GM18951 (cell line): ENCODE measurements at regions not wholly inside any gene's neighbourhood (a gene's known extent, or its start where the extent isn't known, plus 50 kb on each side); places are given as distances from the start of the nearest gene placed in this dataset.

Experiments
- POLR2A ChIP-seq: IDR thresholded peaks from 4 replicates; pipeline ENCODE4 v1.6.1; 2011; ENCODE audit warnings: mild to moderate bottlenecking; ENCODE audit not compliant: insufficient read length, insufficient read depth; ENCODE audit errors: extremely low read depth
- in situ Hi-C: fragments of 300-500 bp; cut with MboI; formaldehyde crosslinking; loops from one replicate; pipeline ENCODE4 v1.12.0; 2022; ENCODE audit warnings: low sequenced_read_pairs, mixed read lengths, inconsistent platforms; ENCODE audit not compliant: unreplicated experiment

GRCh38 chr13:74919914-74920313, 562.1 kb downstream of the TBC1D4 start:
- in situ Hi-C loops, result no loop called here
- no peak for TF ChIP-seq POLR2A

DNA sequence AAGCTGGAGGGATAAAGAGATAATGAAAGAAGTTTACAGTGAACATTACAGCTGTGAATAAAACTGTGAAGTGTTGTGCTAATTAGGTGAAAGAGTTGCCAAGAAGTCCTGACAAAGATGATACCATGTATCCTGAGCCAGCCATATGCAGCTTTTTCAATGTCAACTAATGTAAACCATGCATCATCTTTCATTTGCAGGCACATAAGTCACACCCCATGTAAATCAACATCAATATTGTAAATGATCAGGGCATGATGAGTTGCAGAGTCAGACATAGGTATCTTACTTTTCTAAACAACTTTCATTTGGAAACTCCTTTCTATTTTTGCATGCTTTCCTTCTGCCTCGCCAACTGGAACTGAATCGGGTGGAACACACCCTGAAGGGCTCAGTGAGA, 569.1 kb downstream of the TBC1D4 start:
- no peak for TF ChIP-seq POLR2A
- in situ Hi-C loops, result no loop called here

DNA sequence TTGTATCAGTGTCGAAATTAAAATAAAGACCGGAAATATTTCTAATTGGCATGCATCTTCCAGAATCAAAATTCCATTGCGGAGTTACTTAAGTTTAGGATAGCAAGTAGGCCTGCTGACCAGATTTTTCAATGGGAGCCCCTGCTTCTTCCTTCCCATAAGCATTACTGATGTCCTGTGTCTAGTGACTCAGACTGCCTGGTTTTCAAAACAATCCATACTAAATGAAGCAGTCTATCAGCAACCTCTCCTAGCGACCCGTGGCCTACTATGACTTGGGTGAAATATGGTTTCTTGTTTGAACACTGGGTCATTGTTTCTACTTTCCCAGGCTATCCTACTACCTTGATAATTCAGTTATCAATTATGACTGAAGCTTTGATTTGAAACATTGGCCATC, 571.6 kb downstream of the TBC1D4 start:
- no peak for TF ChIP-seq POLR2A
- in situ Hi-C loops, result no loop called here

GRCh38 chr13:74907788-74908187, 574.2 kb downstream of the TBC1D4 start:
- no peak for TF ChIP-seq POLR2A
- in situ Hi-C loops, result no loop called here

GRCh38 chr13:74904556-74904955, 577.4 kb downstream of the TBC1D4 start:
- TF ChIP-seq POLR2A, result no peak
- in situ Hi-C loops, result no loop called here

DNA sequence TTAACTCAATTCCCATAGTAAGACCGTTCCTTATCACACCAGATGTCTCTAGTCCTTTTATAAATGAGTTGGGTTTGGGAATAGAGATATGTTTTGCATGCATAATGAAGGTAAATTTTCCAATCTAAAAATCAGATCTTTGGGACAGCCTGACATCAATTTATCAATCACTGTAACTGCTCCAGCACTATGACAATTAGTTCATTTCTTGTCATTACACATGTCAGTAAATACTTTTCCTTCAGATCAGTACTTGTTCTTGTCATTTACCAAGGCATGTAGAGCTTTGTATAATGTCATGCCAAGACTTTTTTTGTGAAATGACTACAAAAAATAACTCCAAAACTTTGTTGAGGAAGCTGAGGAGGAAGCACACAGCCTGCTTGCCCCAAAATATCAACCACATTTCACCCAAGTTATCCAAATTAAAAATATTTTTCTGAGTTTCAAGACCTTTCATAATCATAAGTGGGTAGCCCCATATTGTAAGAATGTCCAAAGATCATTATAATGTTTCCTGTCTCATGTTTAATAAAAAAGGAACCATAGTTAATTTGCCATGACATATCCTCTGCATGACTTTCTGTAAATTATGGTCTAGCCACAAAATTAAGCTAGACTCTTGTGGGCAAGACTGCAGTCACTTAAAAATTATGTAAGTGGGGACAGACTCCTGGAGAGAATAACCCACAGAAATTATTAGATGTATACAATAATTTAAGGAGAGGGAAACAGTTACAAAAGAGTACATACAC, 586.8 kb downstream of the TBC1D4 start:
- in situ Hi-C loops, result no loop called here
- TF ChIP-seq POLR2A, result no peak

DNA sequence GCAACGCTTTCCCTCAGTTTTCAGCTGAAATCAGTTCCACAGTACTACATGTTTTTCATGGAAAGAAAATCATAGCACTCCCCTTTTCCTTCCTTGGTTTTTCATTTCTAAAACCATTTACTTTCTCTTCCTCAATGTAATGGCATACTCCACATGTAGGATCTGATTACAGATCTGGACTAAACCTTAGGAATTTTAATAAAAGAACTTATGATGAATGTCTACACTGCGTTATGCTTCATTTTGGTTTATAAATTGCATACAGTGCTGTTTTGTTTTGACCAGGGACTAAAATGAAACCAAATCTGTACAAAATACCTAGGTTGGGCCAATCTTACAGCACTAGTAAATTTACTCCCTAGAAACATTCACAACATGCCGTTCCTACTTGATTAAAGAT, 589.9 kb downstream of the TBC1D4 start:
- no peak for TF ChIP-seq POLR2A
- in situ Hi-C loops, result no loop called here

DNA sequence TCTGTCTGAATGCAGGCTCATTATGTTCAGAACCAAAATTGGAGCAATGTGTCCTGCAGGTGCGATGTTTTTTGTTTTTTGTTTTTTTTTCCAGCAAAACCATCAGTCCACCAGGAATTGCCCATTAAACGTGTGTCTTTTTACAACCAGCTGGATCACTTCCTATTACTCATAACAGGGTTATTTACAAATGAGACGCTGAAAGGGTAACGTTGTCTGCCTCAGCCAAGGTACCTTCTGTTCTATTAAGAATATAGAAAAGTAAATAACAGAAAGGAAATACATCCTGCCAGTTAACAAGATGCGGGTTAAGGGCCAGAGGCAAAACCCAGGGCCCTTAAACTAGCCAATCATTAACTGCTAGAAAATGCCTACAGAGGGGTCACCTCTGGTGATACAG, 590.4 kb downstream of the TBC1D4 start:
- in situ Hi-C loops, result no loop called here
- TF ChIP-seq POLR2A, result no peak

- TF ChIP-seq POLR2A, result no peak
- in situ Hi-C loops, result no loop called here
Observed at GRCh38 chr13:74889321-74889720, 592.6 kb downstream of the TBC1D4 start.

- in situ Hi-C loops, result no loop called here
- no peak for TF ChIP-seq POLR2A
Observed at GRCh38 chr13:74886502-74886901, 595.5 kb downstream of the TBC1D4 start.

- in situ Hi-C loops, result no loop called here
- TF ChIP-seq POLR2A, result no peak
Observed at GRCh38 chr13:74883834-74884233, 598.1 kb downstream of the TBC1D4 start.

GRCh38 chr13:74871369-74872070, 610.4 kb downstream of the TBC1D4 start:
- no peak for TF ChIP-seq POLR2A
- in situ Hi-C loops, result no loop called here

DNA sequence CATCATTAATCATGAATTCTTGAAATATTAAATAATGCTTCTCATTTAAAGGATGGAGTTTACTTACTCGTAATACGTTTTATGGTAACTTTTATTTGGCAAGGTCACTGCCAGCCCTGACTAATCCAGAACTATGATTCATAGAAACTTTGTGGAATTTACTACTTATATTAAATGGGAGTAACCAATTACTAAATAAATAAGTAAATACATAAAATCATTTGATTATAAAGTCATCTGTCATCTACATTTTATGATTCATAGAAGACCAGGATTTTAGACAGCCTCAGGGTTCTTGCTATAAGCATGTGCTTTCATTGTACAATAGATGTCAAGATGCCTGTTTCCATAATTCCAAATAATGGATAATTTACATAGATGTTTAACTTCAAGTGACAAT, 611.1 kb downstream of the TBC1D4 start:
- in situ Hi-C loops, result no loop called here
- TF ChIP-seq POLR2A, result no peak

DNA sequence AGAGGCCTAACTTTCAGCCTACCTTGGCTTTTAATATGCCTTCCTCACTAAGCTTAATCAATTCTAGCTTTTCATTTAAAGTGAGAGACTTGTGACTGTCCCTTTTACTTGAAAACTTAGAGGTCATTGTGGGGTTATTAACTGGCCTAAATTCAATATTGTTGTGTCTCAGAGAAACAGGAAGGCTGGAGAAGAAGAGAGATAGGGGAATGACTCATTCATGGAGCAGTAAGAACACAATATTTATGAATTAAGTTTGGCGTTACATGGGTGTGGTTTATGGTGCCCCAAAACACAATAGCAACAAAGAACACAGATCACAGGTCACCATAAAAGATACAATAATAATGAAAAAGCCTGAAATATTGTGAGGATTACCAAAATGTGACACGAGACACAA, 612.1 kb downstream of the TBC1D4 start:
- in situ Hi-C loops, result no loop called here
- TF ChIP-seq POLR2A, result no peak
